GM18951 (cell line): ENCODE measurements at regions not wholly inside any gene's neighbourhood (a gene's known extent, or its start where the extent isn't known, plus 50 kb on each side); places are given as distances from the start of the nearest gene placed in this dataset.
"Not testable (repeated sequence)": the region's sequence is repeated elsewhere in the genome, so short reads cannot be mapped to it uniquely, and the experiment has no call there.

ENCODE experiments used
- POLR2A ChIP-seq: IDR thresholded peaks from 4 replicates; pipeline ENCODE4 v1.6.1; 2011; ENCODE audit warnings: mild to moderate bottlenecking; ENCODE audit not compliant: insufficient read length, insufficient read depth; ENCODE audit errors: extremely low read depth
- in situ Hi-C: fragments of 300-500 bp; cut with MboI; formaldehyde crosslinking; loops from one replicate; pipeline ENCODE4 v1.12.0; 2022; ENCODE audit warnings: low sequenced_read_pairs, mixed read lengths, inconsistent platforms; ENCODE audit not compliant: unreplicated experiment

DNA sequence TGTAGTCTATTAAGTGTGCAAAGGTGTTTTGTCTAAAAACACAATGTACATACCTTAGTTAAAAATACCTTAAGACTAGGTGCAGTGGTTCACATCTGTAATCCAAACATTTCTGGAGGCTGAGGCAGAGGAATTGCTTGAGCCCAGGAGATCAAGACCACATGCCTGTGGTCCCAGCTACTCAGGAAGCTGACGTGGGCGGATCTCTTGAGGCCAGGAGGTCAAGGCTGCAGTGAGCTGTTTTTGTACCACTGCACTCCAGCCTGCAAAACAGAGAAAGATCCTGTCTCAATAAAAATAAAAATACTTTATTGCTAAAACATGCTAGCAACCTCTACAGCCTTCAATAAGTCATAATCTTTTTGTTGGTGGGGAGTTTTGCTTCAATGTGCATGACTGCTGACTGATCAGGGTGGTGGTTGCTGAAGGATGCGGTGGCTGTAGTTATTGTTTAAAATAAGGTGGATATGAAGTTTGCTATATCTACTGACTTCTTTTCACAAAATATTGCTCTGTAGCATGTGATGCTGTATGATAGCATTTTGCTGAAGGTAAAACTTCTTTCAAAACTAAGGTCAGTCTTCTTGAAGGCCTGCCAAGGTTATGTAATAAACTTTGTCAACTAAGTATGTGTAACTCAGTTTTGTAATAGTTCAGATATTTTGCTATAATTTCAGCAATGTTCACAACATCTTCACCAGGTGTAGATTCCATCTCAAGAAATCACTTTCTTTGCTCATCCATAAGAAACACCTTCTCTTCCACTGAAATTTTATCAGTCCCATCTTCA, 1238.0 kb upstream of the NRXN1 start:
- TF ChIP-seq POLR2A = no peak
- in situ Hi-C loops = no loop called here

DNA sequence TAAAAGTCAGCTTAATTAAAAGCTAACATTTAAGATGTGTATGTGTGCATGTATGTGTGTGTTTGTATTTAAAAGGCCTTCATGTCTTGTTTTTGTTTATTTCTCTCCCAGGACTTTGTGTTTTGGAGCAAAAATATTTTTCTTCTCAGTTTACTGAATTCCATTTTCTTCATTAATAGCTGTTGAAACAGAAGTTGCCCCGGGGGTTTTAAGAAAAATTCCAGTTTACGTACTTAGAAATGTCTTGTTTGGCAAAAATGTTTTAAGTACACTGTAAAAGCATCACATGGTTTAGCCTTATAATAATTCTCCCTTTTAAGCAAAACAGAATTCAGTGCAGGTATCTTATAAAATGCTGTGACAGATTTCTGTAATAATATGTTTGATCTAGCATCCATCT, 1233.0 kb upstream of the NRXN1 start:
- TF ChIP-seq POLR2A = no peak
- in situ Hi-C loops = no loop called here

DNA sequence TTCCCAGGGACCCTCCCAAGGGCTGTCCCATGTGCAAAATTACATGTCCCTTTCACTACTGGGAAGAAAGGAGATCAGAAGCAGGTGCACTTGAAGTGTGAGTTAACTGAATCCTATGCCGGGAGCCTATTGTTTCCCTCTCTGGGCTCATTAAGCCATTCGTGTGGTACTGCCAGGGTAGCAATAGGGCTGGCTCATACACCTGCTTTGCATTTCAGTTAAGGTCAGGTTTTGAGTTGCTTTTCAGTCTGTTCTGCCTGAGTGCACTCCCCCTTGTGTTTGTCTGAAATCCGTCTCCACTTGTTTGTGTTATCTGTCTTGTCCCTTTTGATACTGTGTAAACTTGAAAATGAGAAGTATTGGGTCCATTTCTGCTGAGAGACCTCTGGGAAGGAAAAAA, 1232.6 kb upstream of the NRXN1 start:
- in situ Hi-C loops = no loop called here
- TF ChIP-seq POLR2A = no peak

DNA sequence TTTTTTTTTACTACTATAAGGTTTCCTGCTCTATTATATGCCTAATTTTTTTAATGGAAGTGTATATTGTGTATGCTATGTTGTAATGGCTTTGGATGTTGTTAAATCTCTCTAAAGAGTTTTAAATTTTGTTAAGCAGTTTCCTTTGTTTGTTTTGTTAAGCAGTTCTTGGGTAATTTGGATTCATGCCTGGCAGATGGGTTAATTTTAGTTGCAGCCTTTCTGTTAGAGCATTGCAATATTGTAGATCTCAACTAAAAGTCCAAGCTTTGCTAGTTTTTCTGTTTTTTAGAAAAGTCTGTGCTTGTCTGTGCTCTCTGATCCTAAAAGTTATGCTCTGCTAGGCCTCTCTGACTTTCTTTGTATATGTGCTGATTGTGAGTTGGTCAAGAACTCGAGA, 1229.0 kb upstream of the NRXN1 start:
- in situ Hi-C loops = no loop called here
- no peak for TF ChIP-seq POLR2A

DNA sequence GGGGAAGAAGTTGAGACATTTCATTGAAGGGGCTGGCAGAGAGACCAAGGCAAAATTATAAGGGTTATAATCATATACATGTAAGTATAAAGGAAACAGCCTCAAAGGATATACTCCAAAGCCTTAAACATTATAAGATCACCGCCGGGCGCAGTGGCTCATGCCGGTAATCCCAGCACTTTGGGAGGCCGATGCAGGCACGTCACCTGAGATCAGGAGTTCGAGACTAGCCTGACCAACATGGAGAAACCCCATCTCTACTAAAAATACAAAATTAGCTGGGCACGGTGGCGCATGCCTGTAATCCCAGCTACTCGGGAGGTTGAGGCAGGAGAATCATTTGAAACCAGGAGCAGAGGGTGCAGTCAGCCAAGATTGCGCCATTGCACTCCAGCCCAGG, 1227.0 kb upstream of the NRXN1 start:
- in situ Hi-C loops = not testable (repeated sequence)

DNA sequence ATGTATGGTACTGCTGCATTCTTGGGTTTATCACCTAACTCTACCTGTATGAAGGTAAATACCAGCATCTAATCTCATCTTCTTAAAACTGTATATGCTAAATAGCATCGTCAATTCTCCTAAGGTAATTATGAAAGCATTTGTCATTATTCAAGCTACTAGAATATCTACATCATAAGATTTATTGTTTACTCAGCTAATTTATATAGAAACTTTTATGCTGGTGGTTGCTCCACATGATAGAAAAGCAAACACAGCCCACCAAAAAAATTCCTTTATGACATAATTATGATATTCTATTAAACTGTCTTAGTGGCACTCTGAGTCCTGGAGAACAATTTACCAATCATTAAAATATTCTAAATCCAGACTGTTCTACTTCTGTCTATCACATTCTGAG, 1226.1 kb upstream of the NRXN1 start:
- TF ChIP-seq POLR2A = no peak
- in situ Hi-C loops = no loop called here

DNA sequence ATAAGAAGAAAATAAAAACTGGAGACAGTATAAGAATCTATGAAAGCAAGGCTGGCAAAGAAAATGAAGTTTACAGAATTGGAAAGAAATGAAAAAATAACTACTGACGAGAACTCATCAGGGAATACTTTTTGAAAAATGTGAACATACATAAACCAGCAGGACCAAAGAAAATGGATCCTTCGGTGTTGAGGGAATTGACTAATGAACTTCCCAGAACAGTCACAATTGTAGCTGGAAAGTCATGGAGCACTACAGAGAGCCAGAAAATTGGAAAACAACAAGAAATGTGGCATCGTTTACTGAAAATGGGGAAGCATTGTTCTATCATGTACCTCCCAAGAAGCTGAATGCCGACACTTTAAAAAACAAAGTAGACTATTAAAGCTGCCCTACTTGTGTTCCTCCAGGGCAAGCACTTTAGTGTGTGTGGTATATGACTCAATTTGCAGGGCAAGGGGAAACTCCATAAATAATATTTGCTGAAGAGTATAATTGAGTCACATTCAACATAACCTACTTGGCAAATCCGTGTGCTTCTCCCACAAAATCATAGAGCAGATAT, 1221.6 kb upstream of the NRXN1 start:
- in situ Hi-C loops = no loop called here
- TF ChIP-seq POLR2A = no peak

DNA sequence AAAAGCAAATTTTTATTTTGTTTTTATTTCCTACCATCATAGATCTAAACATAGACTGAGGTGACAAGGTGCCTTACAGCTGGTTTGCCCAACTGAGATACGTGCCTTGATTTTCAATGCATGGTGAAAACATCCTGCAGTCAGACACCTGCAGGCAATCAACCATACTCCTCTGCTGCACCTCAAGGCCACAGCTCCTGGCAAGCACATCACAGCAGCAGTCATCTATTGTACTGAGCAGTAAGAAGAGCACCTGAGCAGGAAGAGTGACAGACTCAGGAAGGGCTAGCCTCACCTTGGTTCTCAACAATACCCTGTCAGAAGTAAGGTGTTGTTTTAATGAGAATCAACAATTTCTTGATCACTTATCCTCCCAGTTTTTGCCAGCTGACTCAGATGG, 1206.8 kb upstream of the NRXN1 start:
- no peak for TF ChIP-seq POLR2A
- in situ Hi-C loops = no loop called here

DNA sequence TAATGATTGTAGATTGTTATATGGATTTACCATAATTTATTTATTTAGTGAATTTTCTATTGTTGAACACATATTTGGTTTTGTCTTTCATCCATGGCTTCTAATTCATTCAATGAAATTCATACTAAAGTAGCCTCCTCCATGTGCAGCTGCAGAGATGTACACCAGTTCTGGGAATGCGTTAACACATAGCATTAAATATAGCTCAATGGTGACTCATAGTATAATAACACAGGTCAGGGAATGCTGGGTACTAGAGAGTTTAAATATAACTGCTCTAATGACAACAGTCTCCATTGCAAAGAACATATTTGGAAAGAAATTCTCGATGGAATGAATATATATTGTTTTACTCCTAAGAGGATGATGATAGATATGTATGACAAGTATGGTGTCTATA, 1190.2 kb upstream of the NRXN1 start:
- no peak for TF ChIP-seq POLR2A
- in situ Hi-C loops = no loop called here

DNA sequence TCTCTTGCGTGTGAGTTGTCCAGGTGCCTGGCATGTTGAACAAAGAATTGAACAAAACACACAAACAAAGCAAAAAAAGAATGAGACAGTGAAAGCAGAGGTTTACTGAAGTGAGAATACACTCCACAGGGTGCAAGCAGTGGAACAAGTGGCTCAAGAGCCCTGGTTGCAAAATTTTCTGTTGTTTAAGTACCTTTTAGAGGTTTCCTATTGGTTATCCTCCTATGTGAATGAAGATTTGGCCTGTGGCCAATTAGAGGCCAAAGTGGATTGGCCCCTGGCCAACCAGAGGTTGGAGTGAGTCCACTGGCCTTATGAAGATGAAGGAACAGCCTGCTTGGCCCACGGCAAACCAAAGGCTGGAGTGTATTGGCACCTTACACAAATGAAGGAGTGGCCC, 1188.5 kb upstream of the NRXN1 start:
- in situ Hi-C loops = no loop called here
- no peak for TF ChIP-seq POLR2A

DNA sequence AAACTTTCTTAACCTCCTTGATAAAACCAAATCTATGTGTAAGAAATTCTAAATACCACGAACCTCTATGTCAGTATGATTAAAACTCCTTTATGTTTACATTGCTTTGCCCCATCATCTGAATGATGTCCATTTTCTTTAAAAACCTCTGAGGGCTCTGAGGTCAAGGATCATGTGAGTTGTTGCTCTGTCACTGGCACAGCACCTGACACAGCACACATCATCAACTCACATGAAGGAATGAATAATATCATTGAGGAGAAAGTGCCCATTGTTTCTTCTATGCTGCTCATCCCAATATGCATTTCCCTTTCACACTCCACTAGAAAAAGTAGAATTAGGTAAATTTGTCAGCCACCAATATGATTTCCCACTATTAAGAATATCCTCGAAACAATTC, 1178.7 kb upstream of the NRXN1 start:
- TF ChIP-seq POLR2A = no peak
- in situ Hi-C loops = no loop called here

DNA sequence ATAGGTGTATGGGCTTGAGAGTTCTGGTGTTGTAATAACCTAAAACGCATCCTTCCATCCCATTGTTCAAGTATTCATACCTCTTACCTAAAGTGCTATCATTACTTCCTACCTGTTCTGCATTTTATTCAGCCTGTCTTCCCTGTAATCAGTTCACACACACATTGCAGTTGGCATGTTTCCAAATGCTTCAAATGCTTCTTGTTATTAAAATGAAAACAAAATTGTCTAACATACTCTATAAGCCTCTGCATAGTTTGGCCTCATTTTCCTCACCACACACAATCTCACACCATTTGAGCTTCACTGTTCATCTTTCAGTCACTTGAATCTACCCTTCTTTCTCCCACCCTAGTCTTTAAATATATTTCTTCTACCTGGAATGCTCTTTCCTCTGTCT, 1178.2 kb upstream of the NRXN1 start:
- in situ Hi-C loops = no loop called here
- TF ChIP-seq POLR2A = no peak

DNA sequence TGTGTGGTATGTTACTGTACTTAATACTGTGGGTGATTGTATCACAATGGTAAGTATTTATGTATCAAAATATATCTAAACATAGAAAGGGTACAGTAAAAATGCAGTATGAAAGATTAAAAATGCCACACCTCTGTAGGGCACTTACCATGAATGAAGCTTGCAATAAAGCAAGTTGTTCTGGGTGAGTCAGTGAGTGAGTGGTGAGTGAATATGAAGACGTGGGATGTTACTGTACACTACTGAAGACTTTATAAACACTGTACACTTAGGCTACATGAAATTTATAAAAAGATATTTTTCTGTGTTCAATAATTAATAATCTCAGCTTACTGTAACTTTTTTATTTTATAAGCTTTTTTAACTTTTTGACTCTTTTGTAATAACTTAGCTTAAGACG, 1162.4 kb upstream of the NRXN1 start:
- TF ChIP-seq POLR2A = no peak

DNA sequence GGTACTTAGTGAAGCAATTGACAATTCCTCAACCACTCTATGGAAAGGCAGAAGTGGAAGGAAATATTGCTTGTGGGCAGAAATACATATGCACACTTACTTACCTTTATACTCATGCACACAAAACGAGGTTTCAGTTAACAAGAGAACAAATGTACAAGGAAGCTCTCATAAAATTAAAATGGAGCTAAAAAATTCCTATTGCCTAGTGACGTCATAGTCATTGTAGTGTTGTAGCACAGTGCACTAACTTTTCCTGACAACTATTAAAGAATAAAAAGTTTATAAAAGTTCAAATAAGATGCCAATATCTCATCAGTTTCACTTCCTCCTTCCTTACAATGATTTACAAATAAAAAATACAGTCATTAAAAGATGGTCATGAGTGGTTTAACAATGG, 1161.9 kb upstream of the NRXN1 start:
- in situ Hi-C loops = no loop called here
- no peak for TF ChIP-seq POLR2A

More for the DNA sequence above, 1162.4 kb upstream of the NRXN1 start:
- in situ Hi-C loops = no loop called here
